ENCODE measurements at regions not wholly inside any gene's neighbourhood (a gene's known extent, or its start where the extent isn't known, plus 50 kb on each side); places are given as distances from the start of the nearest gene placed in this dataset.

- TF ChIP-seq CTCF (IDR thresholded peaks at IDR 0.05 in 8 of 11, conservative IDR thresholded peaks at IDR 0.05 in 3 of 11) (no peak), POLR2AphosphoS5 (IDR thresholded peaks at IDR 0.05) (no peak), POLR2A (IDR thresholded peaks at IDR 0.05) (no peak)
These were observed 150.2 kb upstream of the TBCA start for GRCh38 chr5:77926337-77926736.

All from spleen (tissue), 7 donors.